HFF-Myc (cell line): ENCODE measurements at regions not wholly inside any gene's neighbourhood (a gene's known extent, or its start where the extent isn't known, plus 50 kb on each side); places are given as distances from the start of the nearest gene placed in this dataset.

Experiments
- DNase-seq: peaks from one replicate; pipeline ENCODE4 v3.0.0-alpha.2; 2011; ENCODE audit warnings: low read depth; ENCODE audit errors: extremely low read depth
- H3K4me3 ChIP-seq: replicated peaks from 2 replicates; pipeline ENCODE4 v1.5.1; 2011; ENCODE audit warnings: low read depth, mild to moderate bottlenecking, control low read depth, low read length
- CTCF ChIP-seq: IDR thresholded peaks from 2 replicates; pipeline ENCODE4 v1.5.1; 2012; ENCODE audit warnings: mild to moderate bottlenecking, low read depth, low read length, control low read depth; ENCODE audit errors: missing control alignments

GRCh38 chr1:173409613-173410012 lies 67.5 kb upstream of the PRDX6 start:
- DNase-seq: no peak
- no peak overlapping the region for H3K4me3 ChIP-seq
- TF ChIP-seq CTCF: no peak

GRCh38 chr1:173410133-173410793 lies 66.9 kb upstream of the PRDX6 start:
- no peak overlapping the region for H3K4me3 ChIP-seq
- no peak for TF ChIP-seq CTCF
- DNase-seq: no peak

- no peak for TF ChIP-seq CTCF
- no peak for DNase-seq
- H3K4me3 ChIP-seq: no peak overlapping the region
Observed at GRCh38 chr1:173410794-173411236, 66.3 kb upstream of the PRDX6 start.

GRCh38 chr1:173411835-173412742 lies 65.0 kb upstream of the PRDX6 start:
- no peak overlapping the region for H3K4me3 ChIP-seq

GRCh38 chr1:173413271-173413707 lies 63.8 kb upstream of the PRDX6 start:
- TF ChIP-seq CTCF: no peak
- no peak overlapping the region for H3K4me3 ChIP-seq

More at GRCh38 chr1:173411835-173412742, 65.0 kb upstream of the PRDX6 start:
- DNase-seq: no peak
- no peak for TF ChIP-seq CTCF

DNA sequence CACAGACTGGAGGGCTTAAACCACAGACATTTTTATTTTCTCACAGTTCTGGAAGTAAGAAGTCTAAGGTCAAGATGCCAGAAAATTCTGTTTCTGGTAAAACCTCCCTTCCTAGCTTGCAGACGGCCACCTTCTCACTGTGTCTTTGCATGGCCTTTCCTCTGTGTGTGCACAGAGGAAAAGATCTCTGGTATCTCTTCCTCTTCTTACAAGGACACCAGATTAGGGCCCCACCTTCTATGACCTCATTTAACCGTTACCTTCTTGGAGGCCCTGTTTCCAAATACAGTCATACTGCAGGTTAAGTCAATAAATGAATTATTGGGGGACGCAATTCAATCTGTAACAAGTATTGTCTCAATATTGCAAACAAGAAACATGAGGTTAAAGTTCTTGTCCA lies 63.0 kb upstream of the PRDX6 start:
- no peak overlapping the region for H3K4me3 ChIP-seq
- TF ChIP-seq CTCF: no peak
- no peak for DNase-seq

More at GRCh38 chr1:173413271-173413707, 63.8 kb upstream of the PRDX6 start:
- no peak for DNase-seq
